GM18508 (cell line): ENCODE measurements at regions not wholly inside any gene's neighbourhood (a gene's known extent, or its start where the extent isn't known, plus 50 kb on each side); places are given as distances from the start of the nearest gene placed in this dataset.

Experiments used
- ATAC-seq: cut with Tn5 transposase; IDR thresholded peaks from one replicate; pipeline ENCODE4 v1.9.1; 2021; ENCODE audit warnings: moderate number of reproducible peaks; ENCODE audit not compliant: insufficient read depth, unreplicated experiment

GRCh38 chr18:67577386-67577785, 60.9 kb upstream of the DSEL start:
- ATAC-seq: no peak

DNA sequence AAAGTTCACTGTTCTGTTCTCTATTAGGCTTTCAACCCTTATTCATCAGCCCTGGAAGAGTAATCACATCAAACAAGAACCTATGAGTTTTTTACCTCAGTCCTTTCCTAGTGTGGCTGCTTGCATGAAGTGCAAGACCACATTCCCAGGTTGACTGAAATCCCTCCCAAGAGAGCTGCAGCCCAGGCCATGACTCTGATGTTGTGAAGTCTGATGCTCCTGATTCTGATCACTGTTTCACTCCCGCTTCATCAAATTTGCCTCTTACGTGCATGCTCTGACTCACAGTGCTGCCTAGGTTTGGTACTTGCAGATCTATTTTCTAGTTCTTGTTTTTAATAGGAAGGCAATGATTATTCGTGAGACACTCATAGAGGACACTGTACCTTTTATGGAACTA, 58.2 kb upstream of the DSEL start:
- no peak for ATAC-seq

DNA sequence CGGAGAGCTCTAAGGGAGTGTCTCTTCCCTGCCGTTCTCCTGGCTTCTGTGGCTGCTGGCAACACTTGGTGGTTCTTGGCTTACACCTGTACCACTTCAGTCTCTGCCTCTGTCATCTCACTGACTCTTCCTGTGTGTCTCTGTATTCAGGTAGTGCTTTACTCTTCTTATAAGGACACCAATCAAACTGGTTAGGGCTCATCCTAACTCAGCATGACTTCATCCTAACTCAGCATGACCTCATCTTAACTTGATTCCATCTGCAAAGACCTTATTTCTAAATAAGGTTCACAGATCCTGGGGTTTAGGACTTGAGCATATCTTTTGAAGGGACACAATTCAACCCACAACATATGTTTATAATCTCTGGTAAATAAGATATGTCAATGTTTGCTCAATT, 51.6 kb upstream of the DSEL start:
- no peak for ATAC-seq
